Vagina (tissue), 2 donors: ENCODE measurements at regions not wholly inside any gene's neighbourhood (a gene's known extent, or its start where the extent isn't known, plus 50 kb on each side); places are given as distances from the start of the nearest gene placed in this dataset.

ENCODE experiments used
- POLR2AphosphoS5 ChIP-seq, 2 donors: sonication (generic); formaldehyde crosslinking; IDR thresholded peaks; one replicate each; pipeline ENCODE4 v1.9.0; 2017; ENCODE audit warnings: antibody characterized with exemption in 2 of 2, mild to moderate bottlenecking in 2 of 2, low read depth in 1 of 2; ENCODE audit not compliant: insufficient read depth in 1 of 2
- TF ChIP-seq, protein P1 (sequence below), 3 experiments: fragments of 450-650 bp in 2 of 3; fragments of 200-600 bp in 1 of 3; sonication (generic) in 1 of 3; IDR thresholded peaks; one replicate each; pipeline ENCODE4 v1.5.1; 2017 to 2019; ENCODE audit warnings: antibody characterized with exemption in 3 of 3, mild to moderate bottlenecking in 2 of 3, moderate library complexity in 2 of 3

DNA sequence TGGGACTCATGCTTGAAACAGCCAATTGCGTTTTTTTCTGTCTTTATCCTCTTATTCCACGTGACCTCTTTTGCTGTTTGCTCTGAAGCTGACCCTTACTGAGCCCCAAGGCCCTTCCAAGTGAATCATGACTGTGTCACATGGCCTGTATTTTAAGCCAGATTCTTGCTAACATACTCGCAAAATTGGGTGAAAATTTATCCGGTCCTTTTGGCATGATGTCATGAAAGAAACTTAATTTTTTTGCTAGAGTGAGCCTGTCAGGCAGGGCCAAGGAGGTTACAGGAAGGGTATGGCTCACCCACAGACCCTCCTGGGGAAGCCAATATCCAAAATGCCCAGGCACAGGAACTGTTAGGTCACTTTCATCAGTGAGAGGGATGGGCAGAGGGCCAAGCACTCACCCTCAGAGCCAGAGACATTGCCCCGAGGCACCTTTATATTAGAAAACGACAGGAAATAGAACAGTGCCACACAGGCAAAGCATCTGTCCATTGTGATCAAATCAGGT, 296.7 kb downstream of the CDH26 start:
- TF ChIP-seq, protein P1, sequence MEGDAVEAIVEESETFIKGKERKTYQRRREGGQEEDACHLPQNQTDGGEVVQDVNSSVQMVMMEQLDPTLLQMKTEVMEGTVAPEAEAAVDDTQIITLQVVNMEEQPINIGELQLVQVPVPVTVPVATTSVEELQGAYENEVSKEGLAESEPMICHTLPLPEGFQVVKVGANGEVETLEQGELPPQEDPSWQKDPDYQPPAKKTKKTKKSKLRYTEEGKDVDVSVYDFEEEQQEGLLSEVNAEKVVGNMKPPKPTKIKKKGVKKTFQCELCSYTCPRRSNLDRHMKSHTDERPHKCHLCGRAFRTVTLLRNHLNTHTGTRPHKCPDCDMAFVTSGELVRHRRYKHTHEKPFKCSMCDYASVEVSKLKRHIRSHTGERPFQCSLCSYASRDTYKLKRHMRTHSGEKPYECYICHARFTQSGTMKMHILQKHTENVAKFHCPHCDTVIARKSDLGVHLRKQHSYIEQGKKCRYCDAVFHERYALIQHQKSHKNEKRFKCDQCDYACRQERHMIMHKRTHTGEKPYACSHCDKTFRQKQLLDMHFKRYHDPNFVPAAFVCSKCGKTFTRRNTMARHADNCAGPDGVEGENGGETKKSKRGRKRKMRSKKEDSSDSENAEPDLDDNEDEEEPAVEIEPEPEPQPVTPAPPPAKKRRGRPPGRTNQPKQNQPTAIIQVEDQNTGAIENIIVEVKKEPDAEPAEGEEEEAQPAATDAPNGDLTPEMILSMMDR (IDR thresholded peaks at IDR 0.05): no peak
- TF ChIP-seq POLR2AphosphoS5 (IDR thresholded peaks at IDR 0.05; ENCODE audit: insufficient read depth in 1 of 2, low read depth in 1 of 2): no peak
